GM21737 (cell line): ENCODE measurements at regions not wholly inside any gene's neighbourhood (a gene's known extent, or its start where the extent isn't known, plus 50 kb on each side); places are given as distances from the start of the nearest gene placed in this dataset.

Source experiments
- ATAC-seq: cut with Tn5 transposase; IDR thresholded peaks from one replicate; pipeline ENCODE4 v1.9.1; 2021; ENCODE audit warnings: mild to moderate bottlenecking, moderate library complexity; ENCODE audit not compliant: unreplicated experiment

- no peak for ATAC-seq
Observed at GRCh38 chr4:134024251-134024650, 177.3 kb downstream of the PABPC4L start.

GRCh38 chr4:134019657-134020056, 181.9 kb downstream of the PABPC4L start:
- ATAC-seq = no peak

- ATAC-seq = no peak
Observed at GRCh38 chr4:134018846-134019245, 182.7 kb downstream of the PABPC4L start.

- ATAC-seq = no peak
Observed at GRCh38 chr4:134001057-134001456, 200.5 kb downstream of the PABPC4L start.

DNA sequence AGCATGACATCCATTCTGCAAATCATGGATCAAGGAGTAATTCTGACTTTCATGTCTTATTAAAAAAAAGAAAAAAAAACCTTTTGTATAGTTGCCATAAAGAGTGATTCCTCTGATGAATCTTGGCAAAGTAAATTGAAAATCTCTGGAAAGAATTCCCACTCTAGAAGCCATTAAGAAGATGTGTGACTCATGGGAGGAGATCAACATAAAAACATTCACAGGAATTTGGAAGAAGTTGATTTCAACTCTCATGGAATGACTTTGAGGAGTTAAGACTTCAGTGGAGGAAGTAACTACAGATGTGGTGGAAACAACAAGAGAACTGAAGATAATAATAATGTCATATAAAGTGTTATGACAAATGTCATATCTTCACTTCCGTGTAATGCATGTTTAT, 204.2 kb downstream of the PABPC4L start:
- ATAC-seq = no peak

GRCh38 chr4:133996431-133997121, 205.0 kb downstream of the PABPC4L start:
- no peak for ATAC-seq

- no peak for ATAC-seq
Observed at GRCh38 chr4:133995243-133995960, 206.2 kb downstream of the PABPC4L start.

- ATAC-seq = no peak
Observed at GRCh38 chr4:133982533-133983224, 218.9 kb downstream of the PABPC4L start.

DNA sequence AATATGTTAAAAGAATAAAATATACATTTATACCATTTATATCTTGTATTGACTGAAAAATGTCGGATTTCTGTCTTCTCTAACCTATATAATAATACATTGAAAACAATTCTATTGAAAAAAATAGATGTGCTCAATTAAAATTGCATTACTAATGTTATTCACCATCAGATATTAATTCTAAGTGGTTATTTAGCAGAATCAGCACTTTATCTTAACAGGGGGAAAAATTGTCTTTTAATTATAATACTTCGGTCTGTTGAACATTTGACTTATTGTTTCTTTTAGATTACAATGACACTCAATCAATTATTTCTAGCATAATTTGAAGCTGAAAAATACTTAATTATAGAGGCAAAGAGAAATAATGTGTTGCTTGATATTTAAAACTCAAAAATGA, 220.3 kb downstream of the PABPC4L start:
- ATAC-seq = no peak

- ATAC-seq = no peak
Observed at GRCh38 chr4:133972586-133972985, 229.0 kb downstream of the PABPC4L start.

GRCh38 chr4:133969202-133969848, 232.3 kb downstream of the PABPC4L start:
- ATAC-seq = no peak

DNA sequence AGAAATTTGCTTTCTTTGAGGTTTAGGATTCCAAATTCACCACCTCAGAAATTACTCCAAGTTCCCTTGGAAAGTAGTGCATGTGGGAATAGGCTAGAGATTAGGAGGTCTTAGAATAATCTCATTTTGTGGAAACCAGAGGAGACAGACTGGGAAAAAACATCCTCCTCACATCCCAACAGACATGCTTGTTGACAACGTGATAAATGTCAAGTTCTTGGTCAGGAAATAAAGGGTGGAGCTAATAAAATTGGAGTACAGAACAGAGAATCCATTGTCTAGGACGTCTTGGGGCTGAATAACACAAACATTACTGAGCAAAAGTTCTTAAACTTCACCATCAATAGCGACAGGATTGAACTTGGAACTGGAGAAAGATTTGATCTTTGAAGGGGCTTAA, 233.4 kb downstream of the PABPC4L start:
- no peak for ATAC-seq

GRCh38 chr4:133960975-133961374, 240.6 kb downstream of the PABPC4L start:
- ATAC-seq = no peak

- no peak for ATAC-seq
Observed at GRCh38 chr4:133943081-133943480, 258.5 kb downstream of the PABPC4L start.

GRCh38 chr4:133938061-133938460, 263.5 kb downstream of the PABPC4L start:
- ATAC-seq = no peak

DNA sequence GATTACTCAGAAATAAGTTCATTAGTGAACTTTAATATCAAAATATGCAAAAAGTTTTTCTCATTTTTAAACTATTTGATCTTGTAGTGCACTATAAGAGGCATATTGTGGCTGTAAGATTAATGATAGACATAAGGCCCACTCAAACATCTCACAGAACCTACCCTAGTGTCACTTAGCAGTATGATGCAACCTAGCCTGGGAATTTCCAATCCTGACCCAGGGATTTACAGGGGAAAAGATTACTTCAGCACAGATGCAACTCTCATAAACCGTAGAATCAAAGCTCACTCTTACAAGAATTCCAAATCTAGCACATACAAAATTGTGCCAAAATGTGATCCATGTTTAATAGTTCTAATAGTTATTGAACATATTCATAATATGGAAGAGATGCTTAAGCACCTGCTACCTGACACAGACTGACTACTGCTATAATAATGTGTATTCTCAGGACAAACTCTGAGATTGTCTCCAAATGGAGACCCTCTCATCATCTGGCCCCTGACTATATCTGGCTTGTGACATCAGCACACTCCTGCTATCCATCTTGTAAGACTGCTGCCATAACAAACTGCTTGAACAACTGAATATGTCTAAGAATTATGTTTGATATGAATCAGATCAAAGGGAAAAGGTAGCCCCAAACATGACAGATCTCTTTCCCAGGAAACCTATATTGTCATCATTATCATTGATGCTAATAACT, 271.9 kb downstream of the PABPC4L start:
- ATAC-seq = no peak

GRCh38 chr4:133921280-133922195, 280.1 kb downstream of the PABPC4L start:
- ATAC-seq = no peak

DNA sequence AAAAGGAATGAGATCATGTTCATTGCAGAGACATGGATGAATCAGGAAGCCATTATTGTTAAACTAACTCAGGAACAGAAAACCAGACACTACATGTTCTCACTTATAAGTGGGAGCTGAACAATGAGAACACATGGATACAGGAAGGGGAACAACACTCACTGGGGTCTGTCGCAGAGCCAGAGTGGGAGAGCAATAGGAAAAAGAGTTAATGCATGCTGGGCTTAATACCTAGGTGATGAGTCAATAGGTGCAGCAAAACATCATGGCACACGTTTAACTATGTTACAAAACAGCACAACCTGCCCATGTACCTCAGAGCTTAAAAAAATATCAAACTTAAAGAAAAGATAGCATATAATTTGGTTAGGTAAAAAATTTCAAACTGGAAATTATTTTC, 281.4 kb downstream of the PABPC4L start:
- ATAC-seq = no peak

DNA sequence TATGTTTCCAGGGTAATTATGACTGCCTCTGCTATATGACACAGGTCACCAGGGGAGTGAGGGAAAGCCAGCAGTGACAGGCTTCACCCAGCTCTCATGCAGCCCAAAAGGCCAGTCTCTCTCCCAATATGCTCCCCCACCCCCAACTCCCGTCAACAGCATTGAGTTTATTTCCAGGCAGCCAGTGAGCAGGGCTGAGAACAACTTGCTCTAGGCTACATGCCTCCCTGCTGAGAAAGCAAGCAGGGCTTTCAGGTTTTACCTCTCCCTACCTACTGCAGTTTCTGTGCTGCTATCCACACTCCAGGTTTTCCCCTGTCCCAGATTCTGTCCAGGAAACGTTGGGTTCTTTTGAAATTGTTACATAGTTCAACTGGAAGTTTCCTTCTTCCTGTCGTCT, 291.4 kb downstream of the PABPC4L start:
- no peak for ATAC-seq

- no peak for ATAC-seq
Observed at GRCh38 chr4:133903029-133903428, 298.6 kb downstream of the PABPC4L start.
